T-helper 2 cell treated with Interferon-gamma antibody and Interleukin-4, amounts not matched to agents 100 ng/mL and 5 ng/mL, for 36 hours (primary cell): ENCODE measurements at regions not wholly inside any gene's neighbourhood (a gene's known extent, or its start where the extent isn't known, plus 50 kb on each side); places are given as distances from the start of the nearest gene placed in this dataset.
"Not testable (repeated sequence)": the region's sequence is repeated elsewhere in the genome, so short reads cannot be mapped to it uniquely, and the experiment has no call there.

Source experiments
- intact Hi-C: fragments of 100-400 bp; cut with micrococcal nuclease; formaldehyde crosslinking; loops from one replicate; pipeline ENCODE4 v1.15.1; 2023

DNA sequence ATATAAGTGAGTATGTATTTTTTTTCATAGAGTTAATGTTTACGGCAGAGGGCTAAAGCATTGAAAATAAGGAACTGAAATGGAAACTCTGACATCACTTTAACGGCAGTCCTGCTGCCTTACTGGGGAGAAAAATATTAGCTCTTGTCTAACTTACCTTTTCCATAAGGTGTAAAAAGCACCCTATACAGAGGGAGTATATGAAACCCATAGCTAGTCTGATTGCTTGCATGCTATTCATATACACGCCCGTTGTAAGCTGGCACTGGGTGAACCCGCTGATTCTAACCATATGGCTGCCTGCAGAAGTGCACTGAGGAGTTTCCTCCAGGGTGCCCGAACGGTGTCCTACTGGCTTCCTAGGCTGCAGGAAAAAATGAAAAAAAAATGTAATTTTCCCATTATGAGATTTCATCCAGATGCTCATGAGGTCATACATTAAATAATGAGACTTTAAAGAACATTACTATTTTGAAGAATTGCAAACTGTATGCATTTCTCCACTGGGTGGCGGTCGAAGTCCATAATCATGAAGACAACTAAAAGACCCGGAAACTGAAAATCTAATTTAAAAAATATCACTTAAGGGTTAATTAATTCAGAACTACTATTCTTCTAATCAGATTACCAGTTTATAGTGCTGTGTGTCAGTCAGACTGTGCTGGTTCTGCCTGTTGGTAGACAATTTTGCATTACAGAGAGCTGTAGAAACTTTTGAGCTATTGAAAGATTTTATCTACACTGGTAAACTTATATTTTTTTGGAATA, 144.7 kb downstream of the ALX1 start:
- intact Hi-C loops, result loop anchor here (2.0 to 5.0 kb wide), 2 partner anchors 448 to 498 kb away; no protein-coding TSS in a partner anchor

DNA sequence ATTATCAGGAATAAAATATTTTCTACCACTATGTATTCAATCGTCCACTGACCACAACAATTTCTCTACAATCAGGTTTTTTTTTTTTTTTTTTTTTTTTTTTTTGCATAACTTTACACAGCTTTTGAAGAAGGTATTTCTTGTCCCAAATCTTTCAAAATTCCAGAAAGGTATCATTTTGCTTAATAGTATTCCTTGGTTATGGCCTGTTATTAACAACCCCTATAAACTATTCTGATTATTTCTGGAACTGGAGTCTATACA, 145.3 kb downstream of the ALX1 start:
- intact Hi-C loops, result loop anchor here (2.0 to 5.0 kb wide), 2 partner anchors 448 to 497 kb away; no protein-coding TSS in a partner anchor

DNA sequence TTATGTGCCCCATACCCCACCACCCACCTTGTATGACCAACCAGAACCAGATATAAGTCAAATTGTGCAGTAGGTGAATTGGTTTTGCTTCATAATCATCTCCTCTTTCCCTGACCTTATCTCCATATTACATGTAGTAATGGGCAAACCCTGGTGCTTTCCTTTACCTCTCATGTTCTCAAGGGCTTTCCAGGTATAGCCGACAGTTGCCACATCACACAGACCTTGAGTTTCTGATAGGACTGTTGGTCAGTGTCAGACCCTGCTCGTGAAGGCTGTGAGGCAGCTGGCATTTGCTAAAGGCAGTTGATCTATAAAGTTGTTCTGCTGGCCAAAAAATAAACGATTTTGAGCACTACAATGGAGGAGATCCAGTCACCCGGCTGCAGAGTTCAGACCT, 145.9 kb downstream of the ALX1 start:
- intact Hi-C loops, result loop anchor here (2.0 to 5.0 kb wide), 2 partner anchors 447 to 496 kb away; no protein-coding TSS in a partner anchor

DNA sequence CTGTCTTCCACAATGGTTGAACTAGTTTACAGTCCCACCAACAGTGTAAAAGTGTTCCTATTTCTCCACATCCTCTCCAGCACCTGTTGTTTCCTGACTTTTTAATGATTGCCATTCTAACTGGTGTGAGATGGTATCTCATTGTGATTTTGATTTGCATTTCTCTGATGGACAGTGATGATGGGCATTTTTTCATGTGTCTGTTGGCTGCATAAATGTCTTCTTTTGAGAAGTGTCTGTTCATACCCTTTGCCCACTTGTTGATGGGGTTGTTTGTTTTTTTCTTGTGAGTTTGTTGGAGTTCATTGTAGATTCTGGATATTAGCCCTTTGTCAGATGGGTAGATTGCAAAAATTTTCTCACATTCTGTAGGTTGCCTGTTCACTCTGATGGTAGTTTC, 153.1 kb downstream of the ALX1 start:
- intact Hi-C loops, result not testable (repeated sequence)

DNA sequence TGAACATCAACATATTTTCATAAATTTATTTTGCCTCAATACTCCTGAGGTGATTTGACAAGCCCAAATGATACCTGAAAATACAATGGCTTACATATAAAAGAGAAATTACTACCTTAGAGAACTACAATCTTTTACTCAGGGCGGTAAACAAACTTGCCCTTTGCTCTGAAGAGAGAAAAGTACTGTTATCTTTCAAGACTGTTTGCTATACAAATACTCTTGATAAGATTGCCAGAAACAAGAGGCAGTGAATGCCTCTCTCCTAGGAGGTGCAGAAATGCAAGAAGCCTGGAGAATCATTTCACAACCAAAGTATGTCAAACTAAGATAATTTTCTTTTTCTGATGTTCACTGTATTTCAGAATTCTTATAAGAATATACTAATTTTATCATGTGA, 160.3 kb downstream of the ALX1 start:
- intact Hi-C loops, result no loop called here

DNA sequence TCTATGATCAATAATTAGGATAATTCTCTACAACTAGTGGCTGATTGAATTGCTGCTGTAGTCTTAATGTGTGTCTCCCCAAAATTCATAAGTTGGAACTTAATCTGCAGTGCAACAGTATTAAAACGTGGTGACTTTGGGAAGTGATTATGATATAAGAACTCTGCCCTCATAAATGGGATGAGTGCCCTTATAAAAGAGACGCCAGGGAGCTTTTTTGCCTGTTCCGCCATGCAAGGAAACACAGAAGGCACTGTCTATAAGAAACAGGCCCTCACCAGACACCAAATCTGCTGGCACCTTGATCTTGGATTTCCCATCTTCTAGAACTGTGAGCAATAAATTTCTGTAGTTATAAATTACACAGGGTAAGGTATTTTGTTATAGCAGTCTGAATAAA, 161.0 kb downstream of the ALX1 start:
- intact Hi-C loops, result no loop called here

DNA sequence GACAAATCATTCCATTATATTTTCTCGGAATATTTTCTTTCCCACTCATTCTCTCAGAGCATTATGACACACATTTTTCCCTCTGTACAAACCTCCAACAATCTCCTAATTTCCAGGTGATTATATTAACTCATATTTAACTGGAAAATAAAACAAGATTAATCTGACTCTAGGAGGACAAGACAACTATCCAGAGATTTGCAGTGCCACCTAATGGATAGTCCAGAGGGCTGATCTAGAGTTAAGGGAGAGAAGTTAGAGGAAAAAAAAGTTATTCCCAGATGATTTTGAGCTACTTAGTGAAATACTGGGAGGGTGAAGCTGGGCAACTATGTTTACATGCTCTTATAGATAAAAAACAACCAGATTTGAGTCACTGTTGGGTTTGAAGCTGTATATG, 161.7 kb downstream of the ALX1 start:
- intact Hi-C loops, result no loop called here

DNA sequence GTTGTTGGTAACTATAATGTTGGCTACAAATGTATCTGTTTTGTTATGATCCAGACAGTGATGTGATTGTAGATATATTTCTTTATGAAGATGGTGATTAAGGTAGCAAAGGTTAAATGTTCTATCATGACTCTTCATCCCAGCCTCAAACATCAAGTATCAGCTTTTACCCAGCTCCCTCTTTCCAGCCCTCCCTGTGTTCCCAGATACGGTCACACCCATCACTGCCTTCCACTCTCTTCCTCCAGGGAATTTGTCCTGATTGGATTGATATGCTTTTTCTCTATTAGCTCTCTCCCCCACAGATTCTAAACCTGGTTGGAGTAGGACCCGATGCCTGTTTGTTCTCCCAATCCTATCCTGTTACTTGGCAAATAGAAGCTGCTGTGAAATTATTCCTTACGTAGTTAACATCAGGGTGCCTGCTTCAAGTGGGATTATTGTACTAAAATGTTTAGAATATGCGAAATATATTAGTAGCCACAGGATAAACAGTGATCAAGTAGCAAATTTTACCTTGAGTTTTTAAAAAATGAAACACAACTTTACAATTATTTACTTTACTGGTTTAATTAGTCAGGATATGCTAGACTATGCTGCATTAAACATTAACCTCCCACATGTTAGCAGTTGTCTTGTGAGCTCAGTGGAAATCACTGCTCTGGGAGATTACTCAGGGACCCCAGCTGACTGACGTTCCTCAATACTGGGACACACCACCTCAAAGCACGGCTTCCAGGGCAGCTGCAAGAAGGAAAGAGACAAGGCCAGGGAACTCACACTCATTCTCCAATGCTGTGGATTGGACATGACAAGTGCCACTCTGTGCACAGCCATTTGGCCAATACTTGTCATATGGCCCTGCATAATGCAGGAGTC, 165.3 kb downstream of the ALX1 start:
- intact Hi-C loops, result no loop called here

DNA sequence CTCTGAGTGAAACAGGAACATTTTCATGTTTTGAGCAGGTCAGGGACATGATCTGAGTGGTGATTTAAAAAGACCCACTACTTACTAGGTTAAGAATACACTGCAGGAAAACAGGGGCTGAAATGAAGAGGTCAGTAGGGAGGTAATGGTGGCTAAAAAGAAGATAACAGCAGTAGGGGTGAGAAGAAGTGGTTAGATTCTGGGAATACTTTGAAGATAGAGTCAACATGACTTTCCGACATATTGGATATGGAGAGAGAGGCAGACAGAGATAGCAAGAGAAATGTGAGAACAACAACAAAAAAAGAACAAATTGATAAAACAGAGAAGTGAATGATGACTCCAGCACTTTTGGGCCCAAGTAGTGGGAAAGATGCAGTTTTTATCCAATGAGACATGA, 168.0 kb downstream of the ALX1 start:
- intact Hi-C loops, result no loop called here

DNA sequence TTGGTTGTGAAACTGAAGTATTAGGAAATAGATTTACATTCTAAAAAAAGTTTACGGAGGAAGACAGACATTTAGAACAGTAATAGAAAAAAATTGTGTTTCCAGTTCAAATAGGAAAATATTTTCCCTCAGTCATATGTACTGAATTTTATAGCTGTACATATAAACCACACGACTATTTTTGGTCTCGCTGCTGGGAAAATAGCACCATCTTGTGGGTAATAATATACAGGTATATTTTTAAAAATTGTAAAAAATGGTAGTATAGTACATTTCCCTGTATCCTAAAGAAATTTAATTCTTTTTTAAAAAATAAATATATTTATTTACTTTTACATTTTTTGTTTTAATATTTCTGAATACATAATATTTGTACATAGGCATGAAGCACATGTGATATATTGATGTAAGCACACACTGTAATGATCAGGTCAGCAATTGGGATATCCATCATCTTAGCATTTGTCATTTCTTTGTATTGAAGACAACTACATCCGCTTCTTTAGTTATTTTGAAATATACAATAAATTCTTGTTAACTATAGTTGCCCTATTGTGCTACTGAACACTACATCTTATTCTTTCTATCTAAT, 168.6 kb downstream of the ALX1 start:
- intact Hi-C loops, result no loop called here

DNA sequence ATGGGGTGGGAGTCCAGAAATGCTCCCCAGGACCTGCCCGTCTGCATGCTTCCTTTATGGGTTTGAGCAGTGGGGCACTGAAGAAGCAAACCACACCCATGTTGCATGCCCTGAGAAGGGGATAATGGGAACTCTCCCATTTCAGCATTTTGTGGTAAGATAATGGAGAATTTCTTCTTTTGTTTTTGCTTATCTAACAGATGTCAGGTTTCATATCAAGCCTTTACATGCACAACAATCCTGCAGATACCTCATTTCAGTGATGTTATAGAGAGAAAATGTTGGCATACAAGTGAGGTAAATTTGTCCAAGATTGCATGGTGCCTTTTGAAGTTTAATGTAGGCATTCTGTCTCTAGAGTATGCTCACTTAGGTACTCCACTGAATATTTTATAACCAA, 177.0 kb downstream of the ALX1 start:
- intact Hi-C loops, result no loop called here

DNA sequence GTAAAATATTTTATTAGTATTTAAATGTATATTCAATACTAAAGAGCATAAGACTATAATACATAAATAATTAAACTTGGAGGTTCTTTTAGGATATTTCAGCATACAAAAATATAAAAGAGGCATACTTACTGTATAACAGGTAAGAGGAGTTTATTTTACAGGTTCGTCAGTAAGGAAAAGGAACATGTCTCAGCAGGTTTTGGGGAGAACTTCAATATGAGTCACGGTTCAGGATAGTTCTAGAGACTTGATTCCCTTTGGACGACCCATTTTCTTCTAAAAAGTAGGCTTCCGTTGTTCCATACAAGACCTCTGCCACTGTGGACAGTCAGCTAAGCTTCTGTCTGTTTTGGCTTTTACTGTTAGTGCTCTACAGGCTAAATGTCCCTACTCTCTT, 181.1 kb downstream of the ALX1 start:
- intact Hi-C loops, result no loop called here

DNA sequence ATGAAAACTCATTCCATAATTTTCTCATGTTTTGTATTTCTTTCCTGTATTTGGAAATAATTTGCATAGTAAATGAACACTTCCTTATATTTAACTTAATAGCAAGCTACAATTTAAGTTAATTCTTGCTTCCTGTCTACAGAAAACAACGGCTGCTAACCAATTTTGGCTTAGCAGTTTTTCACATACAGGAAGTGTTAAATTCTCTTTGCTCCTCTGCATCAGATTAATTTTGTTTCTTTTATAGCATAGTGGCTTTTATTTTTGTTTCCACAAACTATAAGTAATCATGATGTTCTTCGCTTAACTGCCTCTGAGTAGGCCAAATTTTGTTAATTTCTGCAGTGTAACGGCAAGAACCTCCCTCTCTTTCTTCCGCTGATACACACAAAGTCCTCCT, 182.9 kb downstream of the ALX1 start:
- intact Hi-C loops, result no loop called here

DNA sequence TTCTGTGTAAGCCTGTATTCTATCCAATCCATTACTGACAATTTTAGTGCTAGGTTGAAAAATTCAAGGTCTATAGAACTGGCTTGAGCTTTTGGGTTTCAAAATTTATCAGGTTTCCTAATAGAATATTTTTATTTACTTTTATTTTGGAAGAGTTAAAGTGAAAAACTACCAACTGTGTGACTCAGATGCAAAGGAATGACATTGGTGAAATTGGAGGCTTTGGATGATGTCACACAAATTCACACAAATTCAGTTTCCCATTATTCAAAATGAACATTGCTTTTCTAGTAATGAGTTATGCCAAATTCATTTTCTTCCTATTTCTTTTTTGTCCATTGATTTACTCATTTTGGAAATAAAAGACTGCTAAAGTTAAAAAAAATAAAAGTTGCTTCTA, 186.9 kb downstream of the ALX1 start:
- intact Hi-C loops, result no loop called here

DNA sequence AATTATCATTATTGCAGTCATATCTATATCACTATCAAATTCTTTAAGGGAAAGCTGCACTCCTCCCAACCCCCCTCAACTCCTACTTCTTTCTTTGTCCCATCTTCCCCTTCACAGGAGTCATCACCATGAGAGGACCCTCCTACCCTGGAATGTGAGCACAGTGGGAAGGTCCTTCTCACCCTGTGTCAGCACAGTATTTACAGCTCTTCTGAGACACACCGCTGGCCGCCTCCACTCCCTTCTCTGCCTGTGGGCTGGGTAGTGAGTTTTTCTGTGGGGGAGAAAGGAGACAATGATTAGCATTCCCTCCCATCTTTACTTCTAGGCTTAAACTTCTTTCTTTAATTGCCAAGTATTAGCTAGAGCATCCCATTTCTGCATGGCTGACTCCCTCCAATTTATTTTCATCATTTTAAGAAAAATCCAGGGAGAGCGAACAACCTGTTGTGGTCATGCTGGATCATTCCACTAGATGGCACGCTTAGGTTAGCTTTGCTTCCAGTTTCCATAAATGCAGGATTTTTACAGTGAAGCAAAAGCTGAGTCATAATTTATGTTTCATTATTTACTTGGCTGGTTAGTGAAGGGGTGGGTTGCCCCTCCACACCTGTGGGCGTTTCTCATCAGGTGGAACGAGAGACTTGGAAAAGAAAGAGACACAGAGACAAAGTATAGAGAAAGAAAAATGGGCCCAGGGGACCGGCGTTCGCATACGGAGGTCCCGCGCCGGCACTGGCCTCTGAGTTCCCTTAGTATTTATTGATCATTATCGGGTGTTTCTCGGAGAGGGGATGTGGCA, 188.5 kb downstream of the ALX1 start:
- intact Hi-C loops, result loop anchor here (1.0 kb wide), 3 partner anchors 399 to 452 kb away; no protein-coding TSS in a partner anchor

DNA sequence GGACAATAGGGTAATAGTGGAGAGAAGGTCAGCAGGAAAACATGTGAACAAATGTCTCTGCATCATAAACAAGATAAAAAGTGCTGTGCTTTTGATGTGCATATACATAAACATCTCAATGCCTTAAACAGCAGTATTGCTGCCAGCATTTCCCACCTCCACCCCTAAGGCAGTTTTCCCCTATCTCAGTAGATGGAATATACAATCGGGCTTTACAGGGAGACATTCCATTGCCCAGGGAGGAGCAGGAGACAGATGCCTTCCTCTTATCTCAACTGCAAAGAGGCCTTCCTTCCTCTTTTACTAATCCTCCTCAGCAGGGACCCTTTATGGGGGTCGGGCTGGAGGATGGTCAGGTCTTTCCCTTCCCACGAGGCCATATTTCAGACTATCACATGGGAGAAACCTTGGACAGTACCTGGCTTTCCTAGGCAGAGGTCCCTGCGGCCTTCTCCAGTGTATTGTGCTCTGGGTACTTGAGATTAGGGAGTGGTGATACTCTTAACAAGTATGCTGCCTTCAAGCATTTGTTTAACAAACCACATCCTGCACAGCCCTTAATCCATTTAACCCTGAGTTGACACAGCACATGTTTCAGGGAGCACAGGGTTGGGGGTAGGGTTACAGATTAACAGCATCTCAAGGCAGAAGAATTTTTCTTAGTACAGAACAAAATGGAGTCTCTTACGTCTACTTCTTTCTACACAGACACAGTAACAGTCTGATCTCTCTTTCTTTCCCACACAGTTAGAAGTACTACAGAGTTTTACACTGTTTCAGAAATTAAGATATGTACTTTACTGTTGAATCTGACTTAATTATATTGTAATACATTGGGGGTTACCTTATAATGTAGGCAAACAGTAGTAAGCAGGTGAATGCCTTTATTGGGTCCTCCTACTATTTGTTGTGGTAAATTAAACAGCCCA, 189.4 kb downstream of the ALX1 start:
- intact Hi-C loops, result not testable (repeated sequence)

DNA sequence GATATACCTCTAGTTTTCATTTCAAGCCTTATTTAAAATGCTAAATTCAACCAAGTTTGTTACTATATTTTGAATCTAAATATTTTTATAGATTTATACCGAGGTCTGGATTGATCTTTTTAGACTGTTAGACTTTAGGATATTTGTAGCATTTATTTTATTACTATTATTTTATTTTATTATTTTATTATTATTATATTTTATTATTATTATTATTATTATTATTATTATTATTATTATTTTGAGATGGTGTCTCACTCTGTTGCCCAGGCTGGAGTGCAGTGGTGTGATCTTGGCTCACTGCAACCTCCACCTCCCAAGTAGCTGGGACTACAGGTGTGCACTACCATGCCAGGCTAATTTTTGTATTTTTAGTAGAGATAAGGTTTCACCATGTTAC, 195.3 kb downstream of the ALX1 start:
- intact Hi-C loops, result not testable (repeated sequence)

DNA sequence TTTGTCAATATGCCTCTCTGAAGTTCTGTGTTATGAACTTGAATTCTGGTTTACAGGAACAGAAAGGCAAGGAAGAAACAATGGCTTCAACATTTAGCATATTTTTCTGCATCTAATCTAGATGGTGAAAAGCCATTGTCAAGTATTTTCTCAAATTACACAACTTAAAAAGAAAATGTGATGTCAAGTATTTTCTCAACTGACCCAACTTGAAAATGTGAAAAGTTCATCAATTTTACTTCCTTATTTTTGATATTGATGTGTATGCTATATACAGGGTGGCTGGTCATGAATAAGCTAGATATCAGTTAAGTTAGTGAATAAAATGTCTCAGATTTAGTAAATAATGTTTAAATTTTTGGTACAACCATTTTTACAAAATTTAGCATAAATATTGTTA, 196.7 kb downstream of the ALX1 start:
- intact Hi-C loops, result no loop called here

DNA sequence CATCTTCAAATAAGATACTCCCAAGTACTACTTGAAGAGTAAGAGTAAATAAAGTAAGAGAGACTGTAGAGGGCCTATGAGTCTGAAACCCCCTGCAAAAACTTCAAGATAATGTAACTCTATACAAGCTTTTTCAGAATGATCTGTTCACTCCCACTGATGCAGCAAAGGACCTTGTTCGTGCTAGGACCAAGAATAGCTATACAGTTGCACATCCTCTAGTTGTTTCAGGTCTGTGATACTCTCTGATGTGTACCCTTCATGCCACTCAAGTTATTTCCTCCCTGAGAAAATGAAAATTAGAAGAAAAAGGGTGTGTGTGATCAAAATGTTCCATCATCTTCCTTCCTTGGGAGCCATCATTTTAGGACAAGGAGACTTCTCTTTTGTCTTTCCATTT, 204.4 kb downstream of the ALX1 start:
- intact Hi-C loops, result no loop called here

DNA sequence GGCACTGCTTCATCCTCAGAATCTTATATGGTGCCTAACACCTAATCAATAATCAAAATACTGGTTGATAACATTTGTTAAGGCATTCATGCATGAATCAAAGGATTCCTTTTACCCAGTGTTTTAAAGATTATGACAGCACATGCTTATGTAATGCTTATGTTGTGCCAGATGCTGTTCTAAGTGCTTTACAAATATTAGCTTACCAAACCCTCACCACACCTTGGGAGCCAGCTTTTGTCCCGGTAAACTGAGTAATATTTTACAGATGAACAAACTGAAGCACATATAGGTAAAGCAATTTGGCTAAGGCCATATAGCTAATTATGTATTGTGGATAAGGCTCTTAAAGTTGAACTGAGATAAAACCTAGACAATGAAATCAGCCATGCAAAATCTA, 209.2 kb downstream of the ALX1 start:
- intact Hi-C loops, result no loop called here
